ENCODE measurements at regions not wholly inside any gene's neighbourhood (a gene's known extent, or its start where the extent isn't known, plus 50 kb on each side); places are given as distances from the start of the nearest gene placed in this dataset.

GRCh38 chr5:156149213-156149612, 177.8 kb upstream of the SGCD start:
- TF ChIP-seq CTCF (IDR thresholded peaks at IDR 0.05; ENCODE audit: borderline replicate concordance, insufficient read depth, low read depth, low read length), result no peak
- H3K4me3 ChIP-seq (ENCODE audit: low read depth, low read length), result no peak overlapping the region

- H3K4me3 ChIP-seq (ENCODE audit: low read depth, low read length), result no peak overlapping the region
- no peak for TF ChIP-seq CTCF (IDR thresholded peaks at IDR 0.05; ENCODE audit: borderline replicate concordance, insufficient read depth, low read depth, low read length)
These were observed 173.4 kb upstream of the SGCD start for GRCh38 chr5:156153602-156154001.

DNA sequence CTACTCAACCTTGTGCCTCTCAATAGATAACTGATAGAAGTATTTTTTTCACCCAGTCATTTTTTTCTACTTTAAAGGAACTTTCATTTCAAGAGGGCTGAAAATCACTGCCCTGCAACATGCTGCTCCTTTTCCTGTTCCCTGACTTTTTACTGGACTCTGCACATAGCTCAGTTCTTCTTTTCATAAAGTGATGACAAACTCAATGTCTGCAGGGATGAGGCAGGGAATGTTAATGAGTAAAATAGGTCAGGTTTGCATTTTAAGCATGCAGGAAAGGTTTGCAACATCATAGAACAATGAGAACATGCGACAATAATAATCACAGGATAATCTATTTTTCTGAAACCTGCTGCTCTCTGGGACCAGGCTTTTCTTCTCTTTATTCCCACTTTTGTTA, 172.2 kb upstream of the SGCD start:
- TF ChIP-seq CTCF (IDR thresholded peaks at IDR 0.05; ENCODE audit: borderline replicate concordance, insufficient read depth, low read depth, low read length), result no peak
- H3K4me3 ChIP-seq (ENCODE audit: low read depth, low read length), result no peak overlapping the region

GRCh38 chr5:156155598-156155997, 171.4 kb upstream of the SGCD start:
- TF ChIP-seq CTCF (IDR thresholded peaks at IDR 0.05; ENCODE audit: borderline replicate concordance, insufficient read depth, low read depth, low read length), result no peak

DNA sequence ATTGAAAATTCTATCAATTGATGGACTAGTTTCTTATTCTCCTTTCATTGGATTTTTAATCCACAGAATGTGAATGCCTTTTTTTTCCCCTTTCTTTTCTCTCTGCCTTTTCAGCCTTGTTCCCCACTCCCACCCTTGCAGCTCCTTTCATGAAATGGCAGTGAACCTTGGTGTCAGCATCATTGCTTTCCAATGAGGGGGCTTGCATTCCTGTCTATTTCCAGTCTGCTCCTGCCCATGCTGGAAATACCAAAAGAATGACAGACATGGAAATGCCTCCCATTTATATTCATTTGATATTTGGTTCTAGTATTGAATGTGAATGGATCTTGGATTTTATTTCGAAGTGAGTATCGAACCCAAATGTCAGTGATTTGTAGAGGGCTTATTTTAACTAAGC, 162.7 kb upstream of the SGCD start:
- TF ChIP-seq CTCF (IDR thresholded peaks at IDR 0.05; ENCODE audit: borderline replicate concordance, insufficient read depth, low read depth, low read length), result no peak
- no peak overlapping the region for H3K4me3 ChIP-seq (ENCODE audit: low read depth, low read length)

More at GRCh38 chr5:156155598-156155997, 171.4 kb upstream of the SGCD start:
- H3K4me3 ChIP-seq (ENCODE audit: low read depth, low read length), result no peak overlapping the region

DNA sequence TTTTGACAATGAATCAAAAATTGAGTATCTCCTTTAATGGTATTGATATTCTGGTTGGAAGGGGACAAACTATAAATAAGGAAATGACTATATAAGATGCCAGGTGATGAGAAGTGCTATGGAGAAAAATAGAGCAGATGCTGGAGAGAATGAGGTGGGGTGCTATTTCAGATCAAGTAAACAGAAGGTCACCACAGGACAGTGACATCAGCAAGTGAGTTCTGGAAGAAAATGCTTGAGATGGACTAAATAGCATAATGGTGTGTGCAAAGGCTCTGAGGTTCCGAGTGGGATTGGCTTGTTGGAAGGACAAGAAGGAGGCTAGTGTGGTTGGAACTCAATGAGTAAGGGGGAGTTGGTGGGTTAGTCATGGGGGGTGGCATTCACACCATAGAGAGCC, 157.5 kb upstream of the SGCD start:
- no peak overlapping the region for H3K4me3 ChIP-seq (ENCODE audit: low read depth, low read length)
- no peak for TF ChIP-seq CTCF (IDR thresholded peaks at IDR 0.05; ENCODE audit: borderline replicate concordance, insufficient read depth, low read depth, low read length)

DNA sequence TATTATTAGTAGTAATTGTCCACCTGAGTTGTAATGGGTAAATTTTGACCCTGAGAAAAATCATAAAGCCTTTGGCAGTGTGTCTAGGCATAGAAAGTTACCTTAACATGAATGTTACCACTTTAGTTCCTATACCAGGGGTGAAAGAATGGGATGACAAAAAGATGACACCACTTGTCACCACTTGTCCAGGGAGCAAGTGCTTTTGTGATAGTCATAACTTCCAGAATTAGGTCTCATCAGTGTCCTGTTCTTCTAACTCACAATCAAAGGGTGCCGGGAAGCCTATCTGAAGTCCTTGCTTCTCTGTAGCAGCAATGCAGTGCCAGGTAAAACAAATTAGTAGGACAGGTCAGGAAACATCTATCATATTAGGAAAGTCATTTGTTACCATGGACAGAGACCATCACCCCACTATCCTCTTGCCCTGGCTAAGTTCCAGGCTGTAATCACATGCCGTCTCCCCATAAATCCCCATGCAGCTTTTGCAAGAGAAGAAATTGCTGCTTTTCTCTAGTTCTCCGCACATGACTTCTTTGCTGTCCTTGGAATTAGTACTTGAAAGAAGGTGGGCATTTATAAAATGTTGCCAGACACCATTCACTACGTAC, 156.5 kb upstream of the SGCD start:
- H3K4me3 ChIP-seq (ENCODE audit: low read depth, low read length), result no peak overlapping the region
- no peak for TF ChIP-seq CTCF (IDR thresholded peaks at IDR 0.05; ENCODE audit: borderline replicate concordance, insufficient read depth, low read depth, low read length)

All from GM12875 (cell line).